Cardiac muscle cell (in vitro differentiated cells and primary cell): ENCODE measurements at regions not wholly inside any gene's neighbourhood (a gene's known extent, or its start where the extent isn't known, plus 50 kb on each side); places are given as distances from the start of the nearest gene placed in this dataset.

Experiments
- DNase-seq, 2 donors: peaks; one replicate each; pipeline versions ENCODE4 v3.0.0 to v3.0.0-alpha.2; 2010 to 2017; ENCODE audit warnings: low read depth in 1 of 2, low spot score in 1 of 2
- H3K27ac ChIP-seq: fragments of 200-600 bp; sonication (generic); 2 replicates; pipeline ENCODE4 v1.5.1; 2016
- H3K27me3 ChIP-seq: fragments of 200-600 bp; sonication (generic); 2 replicates; pipeline ENCODE4 v1.6.0; 2016; ENCODE audit warnings: control low read depth
- H3K36me3 ChIP-seq: fragments of 200-600 bp; sonication (generic); 2 replicates; pipeline ENCODE4 v1.5.1; 2016; ENCODE audit warnings: control low read depth
- H3K4me1 ChIP-seq: fragments of 200-600 bp; sonication (generic); 2 replicates; pipeline ENCODE4 v1.8.1; 2017; ENCODE audit warnings: low read depth, mild to moderate bottlenecking, mixed run types
- H3K4me3 ChIP-seq: fragments of 200-600 bp; sonication (generic); 2 replicates; pipeline ENCODE4 v1.5.1; 2016; ENCODE audit warnings: mild to moderate bottlenecking
- H3K9me3 ChIP-seq: fragments of 200-600 bp; sonication (generic); 2 replicates; pipeline ENCODE4 v1.5.1; 2017; ENCODE audit warnings: low read depth, mild to moderate bottlenecking, control low read depth
- CTCF ChIP-seq: IDR thresholded peaks from 2 replicates; pipeline ENCODE4 v1.5.1; 2012; ENCODE audit warnings: low read depth, mild to moderate bottlenecking, low read length

GRCh38 chr22:44368611-44369292, 56.0 kb upstream of the SHISAL1 start:
- DNase-seq: no peak
- TF ChIP-seq CTCF: no peak
- H3K9me3 ChIP-seq: no peaks in the 10 kb centered on the region
- H3K4me1 ChIP-seq: no peaks in the 10 kb centered on the region
- H3K36me3 ChIP-seq: no peaks in the 10 kb centered on the region
- H3K27me3 ChIP-seq: no peaks in the 10 kb centered on the region
- no peak overlapping the region for H3K27ac ChIP-seq
- H3K4me3 ChIP-seq: no peak overlapping the region

- no peaks in the 10 kb centered on the region for H3K4me1 ChIP-seq
Measured at GRCh38 chr22:44366372-44367300, 53.9 kb upstream of the SHISAL1 start.

GRCh38 chr22:44365832-44366231, 53.1 kb upstream of the SHISAL1 start:
- H3K9me3 ChIP-seq: no peaks in the 10 kb centered on the region
- H3K4me3 ChIP-seq: no peak overlapping the region
- no peak for TF ChIP-seq CTCF
- no peaks in the 10 kb centered on the region for H3K4me1 ChIP-seq
- H3K36me3 ChIP-seq: no peaks in the 10 kb centered on the region
- no peak for DNase-seq
- H3K27me3 ChIP-seq: no peaks in the 10 kb centered on the region
- H3K27ac ChIP-seq: no peak overlapping the region

More at GRCh38 chr22:44366372-44367300, 53.9 kb upstream of the SHISAL1 start:
- Histone ChIP-seq H3K36me3 (no peaks in the 10 kb centered on the region), H3K27ac (no peak overlapping the region), H3K9me3 (no peaks in the 10 kb centered on the region), H3K4me3 (no peak overlapping the region), H3K27me3 (no peaks in the 10 kb centered on the region)
- no peak for TF ChIP-seq CTCF
- DNase-seq: no peak

GRCh38 chr22:44365191-44365590, 52.4 kb upstream of the SHISAL1 start:
- no peaks in the 10 kb centered on the region for H3K36me3 ChIP-seq
- no peak for DNase-seq
- no peaks in the 10 kb centered on the region for H3K9me3 ChIP-seq
- no peak overlapping the region for H3K4me3 ChIP-seq
- TF ChIP-seq CTCF: peak; percentile 5
- no peaks in the 10 kb centered on the region for H3K27me3 ChIP-seq
- H3K4me1 ChIP-seq: no peaks in the 10 kb centered on the region
- H3K27ac ChIP-seq: no peak overlapping the region

GRCh38 chr22:44364751-44365130, 52.0 kb upstream of the SHISAL1 start:
- no peak overlapping the region for H3K4me3 ChIP-seq
- H3K27me3 ChIP-seq: no peaks in the 10 kb centered on the region
- TF ChIP-seq CTCF: no peak
- H3K4me1 ChIP-seq: no peaks in the 10 kb centered on the region
- H3K36me3 ChIP-seq: no peaks in the 10 kb centered on the region
- no peak for DNase-seq
- no peaks in the 10 kb centered on the region for H3K9me3 ChIP-seq
- H3K27ac ChIP-seq: no peak overlapping the region
